ENCODE measurements at regions not wholly inside any gene's neighbourhood (a gene's known extent, or its start where the extent isn't known, plus 50 kb on each side); places are given as distances from the start of the nearest gene placed in this dataset.

GRCh38 chr12:93230326-93230720, 147.4 kb upstream of the NUDT4 start:
- TF ChIP-seq POLR2AphosphoS5 (IDR thresholded peaks at IDR 0.05) = no peak
- TF ChIP-seq EP300 (IDR thresholded peaks at IDR 0.05) = no peak
- no peak for TF ChIP-seq CTCF (IDR thresholded peaks at IDR 0.05)
- TF ChIP-seq POLR2A (IDR thresholded peaks at IDR 0.05; ENCODE audit: low read depth) = no peak

Measured in esophagus muscularis mucosa (tissue), 4 donors.